ENCODE measurements at regions not wholly inside any gene's neighbourhood (a gene's known extent, or its start where the extent isn't known, plus 50 kb on each side); places are given as distances from the start of the nearest gene placed in this dataset.
"Not testable (repeated sequence)": the region's sequence is repeated elsewhere in the genome, so short reads cannot be mapped to it uniquely, and the experiment has no call there.

DNA sequence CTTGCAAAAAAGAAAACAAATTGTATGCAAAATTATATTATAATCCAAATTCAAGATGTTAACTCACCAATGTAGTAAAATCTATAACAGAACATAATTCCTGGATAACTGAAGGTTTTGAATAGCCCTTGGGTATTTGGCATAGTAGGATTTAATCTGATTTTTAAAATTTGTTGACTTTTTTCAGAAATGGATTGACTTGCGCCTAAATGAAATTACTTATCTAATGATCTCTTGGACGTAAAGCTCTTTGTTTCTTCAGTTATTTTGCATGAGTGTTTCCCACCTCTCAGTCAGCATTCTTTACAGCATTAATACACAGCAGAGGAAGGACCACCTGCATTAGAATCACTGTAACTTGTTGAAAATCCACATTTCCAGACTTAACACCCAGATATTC is 169.6 kb downstream of the SEPTIN7 start:
- no peak for DNase-seq (ENCODE audit: low read depth in 2 of 3, low spot score in 2 of 3)

DNA sequence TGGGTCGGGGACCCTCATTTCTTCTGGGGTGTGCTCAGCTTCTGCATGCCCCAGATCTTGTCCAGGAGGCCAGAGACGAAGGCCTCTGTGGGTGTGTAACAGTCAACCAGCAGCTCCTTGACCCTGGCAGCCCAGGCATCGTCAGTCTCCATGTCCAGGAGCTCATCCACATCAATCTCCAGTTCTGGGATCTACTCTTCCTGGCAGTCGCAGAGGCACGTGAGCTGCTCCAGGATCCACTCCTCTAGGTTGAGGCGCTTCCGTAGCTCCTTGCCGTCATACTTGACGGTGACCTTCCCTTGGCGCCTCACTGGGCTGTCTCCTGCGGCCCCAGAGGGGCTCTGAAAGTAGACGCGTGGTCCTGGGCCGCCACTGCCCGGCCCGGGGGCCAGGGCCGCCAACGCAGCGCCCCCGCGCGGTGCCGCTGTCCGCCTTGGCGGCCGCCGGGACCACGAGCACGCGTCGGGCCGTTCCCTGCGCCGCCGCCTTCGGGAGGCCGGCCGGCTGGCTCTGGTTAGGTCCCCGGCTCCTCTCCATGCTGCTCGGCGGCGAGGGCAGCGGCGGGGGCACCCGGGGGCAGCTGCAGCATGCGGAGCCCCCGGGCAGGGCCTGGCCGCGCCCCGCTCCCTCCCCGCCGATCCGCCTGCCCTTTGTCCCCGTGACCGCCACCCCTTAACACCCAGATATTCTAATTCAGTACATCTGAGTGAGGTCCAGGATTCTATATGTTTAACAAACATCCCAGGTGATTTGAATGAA is 170.5 kb downstream of the SEPTIN7 start:
- no peak for DNase-seq (ENCODE audit: low read depth in 2 of 3, low spot score in 2 of 3)

DNA sequence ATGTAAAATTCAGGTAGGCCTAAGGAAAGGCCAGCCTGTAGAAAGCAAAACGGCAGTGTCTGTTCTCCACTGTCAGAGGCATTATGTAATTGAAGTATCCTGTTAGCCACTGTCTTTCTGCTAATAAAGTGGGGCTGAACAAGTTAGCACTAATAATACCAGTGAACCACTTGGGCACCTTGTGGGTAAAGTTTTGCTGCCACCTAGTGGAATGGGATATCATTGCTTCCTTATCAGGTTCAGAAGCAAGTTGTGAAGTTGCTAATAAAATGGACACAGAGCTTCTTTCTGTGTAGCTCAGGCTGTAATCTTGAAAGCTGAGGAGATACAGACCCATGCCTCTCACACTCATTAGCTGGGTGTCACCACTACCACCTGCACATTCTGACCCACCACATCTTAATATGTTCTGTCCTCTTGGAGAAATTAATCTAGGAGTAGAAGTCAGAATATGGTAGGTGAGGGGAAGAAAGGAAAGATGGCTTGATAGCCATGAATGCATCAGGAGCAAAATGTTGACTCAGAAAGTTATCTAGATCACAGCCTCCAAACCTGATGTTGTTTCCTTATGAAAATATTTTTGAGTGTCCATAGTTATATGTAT is 175.1 kb downstream of the SEPTIN7 start:
- DNase-seq (ENCODE audit: low read depth in 2 of 3, low spot score in 2 of 3): peak in 1 of 3 experiments; percentile 17

DNA sequence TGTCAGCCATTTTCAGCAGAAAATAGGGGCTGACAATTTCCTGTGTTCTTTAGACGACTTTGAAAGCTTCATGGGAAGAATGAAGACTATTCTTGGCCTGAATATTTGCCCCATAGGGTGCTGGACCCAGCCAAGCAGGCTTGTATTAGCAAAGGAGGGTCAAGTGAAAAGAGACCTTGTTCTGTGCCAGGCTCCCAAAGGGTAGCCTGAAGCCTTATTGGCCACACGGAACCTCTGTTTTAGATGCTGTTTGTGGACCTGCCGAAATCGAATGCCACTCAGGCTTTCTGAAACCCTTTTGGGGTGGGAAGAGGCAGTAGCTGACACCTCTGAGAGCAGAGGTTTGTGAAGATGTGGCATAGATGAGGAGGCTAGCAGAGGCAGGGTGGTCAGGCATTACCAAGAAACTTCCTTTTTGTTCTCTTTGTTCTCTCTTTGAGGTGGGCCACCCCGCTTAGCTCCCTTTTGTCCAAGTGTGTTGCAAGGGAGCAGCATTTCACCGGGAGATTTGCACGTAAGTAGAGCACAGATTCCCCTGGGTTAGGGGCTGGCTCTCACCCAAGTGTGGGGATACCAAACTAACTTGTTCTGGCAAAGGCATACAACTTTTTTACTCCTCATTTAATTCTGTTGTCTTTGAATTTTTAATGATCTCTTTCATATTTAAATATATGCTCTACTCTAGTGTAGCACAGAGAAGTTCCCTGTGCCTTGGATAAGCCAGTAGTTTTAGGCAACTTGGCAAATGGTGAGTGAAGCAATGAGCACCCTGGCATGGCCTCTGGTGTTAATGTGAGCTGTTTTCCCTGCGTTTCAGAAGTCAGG is 174.0 kb upstream of the EEPD1 start:
- not testable (repeated sequence) for DNase-seq (ENCODE audit: low read depth in 2 of 3, low spot score in 2 of 3)

DNA sequence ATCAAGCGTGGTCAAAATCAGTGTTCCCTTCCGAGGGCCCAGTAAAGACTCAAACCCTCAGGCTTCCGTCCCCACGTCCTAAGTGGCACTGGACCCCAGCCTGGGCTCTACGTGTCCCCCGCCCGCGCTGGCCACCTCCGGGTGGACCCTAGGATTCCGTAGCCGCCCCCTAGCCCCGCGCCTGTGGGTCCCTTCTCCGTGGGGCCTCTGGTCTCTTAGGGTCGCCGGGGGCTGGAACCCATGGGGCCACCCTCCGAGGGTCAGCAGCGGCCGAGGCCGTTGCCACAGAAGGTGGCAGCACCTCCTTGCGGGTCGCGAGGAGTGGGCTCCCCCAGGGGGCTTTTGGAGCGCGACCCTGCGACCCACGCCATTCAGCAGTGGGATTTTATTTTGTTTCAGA is 170.5 kb upstream of the EEPD1 start:
- DNase-seq (ENCODE audit: low read depth in 2 of 3, low spot score in 2 of 3): no peak

DNA sequence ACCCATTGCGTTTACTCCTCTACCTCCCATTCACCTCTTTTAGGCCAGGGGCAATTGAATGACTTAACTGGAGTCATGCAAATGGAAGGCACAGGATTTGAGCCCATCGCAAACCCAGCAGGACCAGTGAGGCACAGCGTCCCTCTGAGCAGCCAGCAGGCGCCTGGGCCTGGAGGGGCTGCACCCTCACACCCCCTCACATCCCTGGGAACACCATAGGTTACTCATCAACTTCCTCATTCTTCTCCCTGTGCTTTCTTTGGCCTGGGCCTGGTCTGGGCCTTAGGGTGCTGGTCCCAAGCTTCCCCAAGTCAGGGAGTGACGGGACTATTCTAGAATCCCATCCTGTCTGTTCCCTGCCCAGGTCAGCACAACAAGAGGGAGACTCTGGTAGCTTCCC is 169.4 kb upstream of the EEPD1 start:
- DNase-seq (ENCODE audit: low read depth in 2 of 3, low spot score in 2 of 3): no peak

DNA sequence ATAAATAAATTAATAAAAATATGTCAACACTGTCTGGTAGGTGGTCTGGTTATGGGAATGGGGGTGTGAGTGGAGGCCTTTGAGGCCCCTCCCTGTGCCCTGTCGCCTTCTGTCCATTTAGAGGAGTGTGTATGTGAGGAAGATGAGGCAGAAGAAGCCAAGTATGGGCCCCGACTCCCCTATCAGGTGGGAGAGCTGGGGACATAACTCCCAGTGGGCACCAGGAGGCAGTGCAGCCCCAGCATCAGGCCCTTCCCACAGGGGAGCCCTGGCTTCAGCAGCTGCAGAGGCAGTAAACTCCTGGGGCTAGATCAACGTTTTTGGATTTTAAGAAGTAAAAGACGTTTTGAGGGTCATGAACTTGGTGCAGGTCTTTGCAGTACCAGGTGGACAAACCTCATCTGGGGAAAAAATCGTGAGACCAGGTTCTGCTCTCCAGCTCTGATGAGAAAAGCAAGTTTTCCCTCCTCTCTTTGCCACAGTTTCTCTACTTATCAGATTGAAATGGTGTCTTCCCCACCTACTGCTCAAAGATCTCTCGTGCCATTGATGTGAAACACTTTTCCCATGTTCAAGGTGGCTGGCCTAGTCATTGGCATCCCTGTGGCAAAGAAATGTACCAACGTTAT is 167.8 kb upstream of the EEPD1 start:
- DNase-seq (ENCODE audit: low read depth in 2 of 3, low spot score in 2 of 3): peak in 2 of 3 experiments; percentile 39 to 40

DNA sequence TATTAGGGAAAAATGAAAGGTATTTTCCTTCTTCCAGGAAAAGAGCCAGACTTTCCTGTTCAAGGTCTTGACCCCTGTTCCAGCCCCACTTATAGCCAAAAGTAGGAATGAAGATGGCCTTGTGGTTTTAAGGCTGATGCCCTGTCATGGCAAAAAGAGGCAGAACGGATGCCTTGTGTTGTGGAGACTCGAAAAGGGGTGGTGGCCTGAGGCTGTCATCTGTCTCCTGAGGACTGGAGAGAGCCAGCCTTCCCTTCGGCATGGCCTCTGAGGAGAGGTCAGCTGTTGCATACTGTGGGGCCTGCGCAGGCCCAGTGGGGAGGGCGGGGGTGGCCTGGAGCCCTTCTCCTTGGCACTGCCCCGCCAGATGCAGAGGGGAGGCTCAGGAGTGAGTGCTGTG is 166.0 kb upstream of the EEPD1 start:
- DNase-seq (ENCODE audit: low read depth in 2 of 3, low spot score in 2 of 3): no peak

DNA sequence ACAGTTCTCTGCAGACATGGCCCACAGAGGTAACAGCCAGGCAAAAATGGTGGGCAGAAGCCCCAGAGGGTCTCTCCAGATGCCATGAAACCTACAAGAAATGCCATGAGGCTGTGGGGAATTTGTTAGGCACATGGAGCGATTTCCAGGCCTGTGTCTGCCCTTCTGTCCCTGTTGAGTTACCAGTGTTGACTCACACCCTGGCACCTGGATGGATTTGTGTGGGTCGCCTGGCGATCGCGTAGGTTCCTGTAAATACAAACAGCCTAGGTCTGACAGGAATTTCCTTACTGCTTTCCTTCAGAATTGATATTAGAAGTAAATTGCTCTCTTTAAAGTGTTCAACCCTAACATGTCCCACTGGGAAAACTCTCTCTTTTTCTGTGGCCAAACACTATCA is 164.9 kb upstream of the EEPD1 start:
- no peak for DNase-seq (ENCODE audit: low read depth in 2 of 3, low spot score in 2 of 3)

DNA sequence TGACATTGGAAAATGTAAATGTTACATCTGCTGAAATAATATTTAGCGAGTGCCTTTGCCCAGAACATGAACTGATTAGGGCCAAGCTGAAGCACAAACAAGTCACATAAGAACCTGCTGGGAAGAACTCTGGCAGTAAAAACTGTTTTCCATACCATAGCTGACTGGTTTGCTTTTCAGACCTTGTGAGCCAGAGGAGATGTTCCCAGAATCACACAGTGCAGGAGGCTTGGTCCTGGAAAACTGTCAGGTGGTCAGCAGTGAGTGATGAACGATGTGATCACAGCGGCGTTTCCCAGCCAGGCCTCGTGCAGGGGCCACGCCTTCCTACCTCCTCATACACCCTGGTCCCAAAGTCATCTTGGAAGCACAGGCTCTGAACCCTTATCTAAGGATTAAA is 164.2 kb upstream of the EEPD1 start:
- DNase-seq (ENCODE audit: low read depth in 2 of 3, low spot score in 2 of 3): no peak

DNA sequence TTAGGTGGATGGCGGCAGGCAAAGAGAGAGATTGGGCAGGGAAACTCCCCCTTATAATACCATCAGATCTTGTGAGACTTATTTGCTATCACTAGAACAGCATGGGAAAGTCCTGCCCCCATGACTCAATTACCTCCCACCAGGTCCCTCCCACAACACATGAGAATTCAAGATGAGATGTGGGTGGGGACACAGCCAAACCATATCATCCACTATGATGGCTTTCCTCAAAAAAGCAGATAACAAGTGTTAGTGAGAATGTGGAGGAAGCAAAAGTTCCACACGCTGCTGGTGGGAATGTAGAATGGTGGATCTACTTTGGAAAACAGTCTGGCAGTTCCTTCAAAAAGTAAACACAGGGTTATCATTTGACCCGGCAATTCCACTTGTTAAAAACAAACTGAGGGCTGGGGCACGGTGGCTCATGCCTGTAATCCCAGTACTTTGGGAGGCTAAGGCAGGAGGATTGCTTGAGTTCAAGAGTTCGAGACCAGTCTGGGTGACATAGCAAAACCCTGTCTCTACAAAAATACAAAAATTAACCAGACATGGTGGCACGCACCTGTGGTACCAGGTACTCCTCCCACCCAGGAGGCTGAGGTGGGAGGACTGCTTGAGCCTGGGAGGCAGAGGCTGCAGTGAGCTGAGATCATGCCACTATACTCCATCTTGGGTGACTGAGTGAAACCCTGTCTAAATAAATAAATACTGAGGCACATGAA is 161.4 kb upstream of the EEPD1 start:
- no peak for DNase-seq (ENCODE audit: low read depth in 2 of 3, low spot score in 2 of 3)

DNA sequence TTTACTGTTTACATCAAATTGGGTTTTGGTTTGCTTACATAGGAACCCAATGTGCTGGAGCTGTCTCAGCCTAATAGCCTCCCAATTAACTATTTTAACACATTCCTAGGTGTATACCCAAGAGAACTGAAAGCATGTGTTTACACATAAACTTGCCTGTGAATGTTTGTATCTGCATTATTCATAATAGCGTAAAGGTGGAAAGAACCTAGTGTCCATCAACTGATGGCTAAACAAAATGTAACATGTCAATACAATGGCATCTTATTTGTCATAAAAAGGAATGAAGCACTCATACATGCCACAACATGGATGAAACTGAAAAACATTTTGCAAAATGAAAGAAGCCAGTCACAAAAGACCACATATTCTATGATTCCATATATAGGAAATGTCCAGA is 160.6 kb upstream of the EEPD1 start:
- DNase-seq (ENCODE audit: low read depth in 2 of 3, low spot score in 2 of 3): no peak

DNA sequence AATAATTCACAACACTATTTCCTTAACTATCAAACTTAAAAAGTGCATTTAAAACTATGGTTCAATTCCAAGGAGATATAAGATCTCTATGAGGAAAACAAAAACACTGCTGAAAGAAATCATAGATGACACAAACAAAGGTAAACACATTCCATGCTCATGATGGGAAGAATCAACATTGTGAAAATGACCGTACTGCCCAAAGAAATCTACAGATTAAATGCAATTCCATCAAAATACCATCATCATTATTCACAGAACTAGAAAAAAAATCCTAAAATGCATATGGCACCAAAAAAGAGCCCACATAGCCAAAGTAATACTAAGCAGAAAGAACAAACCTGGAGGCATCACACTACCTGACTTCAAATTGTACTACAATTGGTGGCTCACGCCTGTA is 159.9 kb upstream of the EEPD1 start:
- DNase-seq (ENCODE audit: low read depth in 2 of 3, low spot score in 2 of 3): no peak

DNA sequence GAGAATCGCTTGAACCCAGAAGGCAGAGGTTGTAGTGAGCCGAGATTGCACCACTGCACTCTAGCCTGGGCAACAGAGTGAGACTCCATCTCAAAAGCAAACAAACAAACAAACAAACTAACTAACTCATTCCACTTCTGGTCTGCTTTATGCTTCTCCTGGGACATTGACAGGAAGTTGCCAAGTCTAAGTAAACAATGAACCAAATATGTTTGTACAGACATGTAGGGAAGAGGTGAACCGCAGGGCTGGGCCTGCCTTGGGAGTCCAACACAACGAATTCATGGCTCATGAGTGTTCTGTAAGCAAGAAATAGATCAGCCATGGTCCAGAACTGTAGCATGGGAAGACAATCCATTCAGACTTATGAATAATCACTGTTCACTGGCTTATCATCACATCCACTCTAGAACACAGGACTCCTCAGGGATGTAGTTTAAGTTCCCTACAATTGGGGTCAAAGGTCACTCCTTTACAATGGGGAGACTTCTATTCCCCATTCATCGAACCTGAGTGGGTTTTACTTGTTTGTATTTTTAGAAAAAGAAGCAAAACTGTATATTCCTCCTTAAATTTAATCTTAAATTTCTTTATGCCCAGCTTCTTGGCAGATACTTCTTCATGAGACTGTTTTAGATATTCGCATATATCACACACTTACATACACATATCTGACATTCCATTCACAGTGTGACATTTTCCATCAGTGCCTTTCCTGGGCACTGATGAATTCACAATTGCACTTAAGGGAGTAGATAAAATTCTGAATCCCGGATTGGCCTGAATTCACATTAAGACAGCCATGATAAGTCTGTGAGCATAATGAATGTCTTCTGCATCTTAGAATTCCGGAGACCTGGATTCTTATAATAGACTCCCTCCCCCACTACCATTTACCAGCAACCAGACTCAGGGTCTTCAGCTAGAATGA is 159.1 kb upstream of the EEPD1 start:
- no peak for DNase-seq (ENCODE audit: low read depth in 2 of 3, low spot score in 2 of 3)

DNA sequence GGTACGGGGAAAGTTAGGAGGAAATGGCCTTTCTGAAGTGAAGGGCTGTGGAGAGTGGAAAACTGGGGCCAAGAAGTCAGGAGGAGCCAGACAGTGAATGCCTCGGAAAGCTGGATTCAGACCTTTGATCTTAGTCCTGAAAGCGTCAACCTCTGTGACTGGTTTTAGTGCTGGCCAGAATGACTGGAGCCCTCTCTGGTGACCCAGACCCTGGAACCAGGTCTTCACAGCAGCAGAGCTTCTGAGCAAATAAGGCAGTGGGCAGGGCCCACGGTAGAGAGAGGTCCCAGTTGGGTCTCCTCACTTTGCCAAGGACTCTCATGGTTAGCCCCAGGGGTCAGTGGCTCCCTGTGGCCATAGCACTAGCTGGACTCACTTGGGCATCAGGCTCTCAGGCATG is 157.7 kb upstream of the EEPD1 start:
- no peak for DNase-seq (ENCODE audit: low read depth in 2 of 3, low spot score in 2 of 3)

DNA sequence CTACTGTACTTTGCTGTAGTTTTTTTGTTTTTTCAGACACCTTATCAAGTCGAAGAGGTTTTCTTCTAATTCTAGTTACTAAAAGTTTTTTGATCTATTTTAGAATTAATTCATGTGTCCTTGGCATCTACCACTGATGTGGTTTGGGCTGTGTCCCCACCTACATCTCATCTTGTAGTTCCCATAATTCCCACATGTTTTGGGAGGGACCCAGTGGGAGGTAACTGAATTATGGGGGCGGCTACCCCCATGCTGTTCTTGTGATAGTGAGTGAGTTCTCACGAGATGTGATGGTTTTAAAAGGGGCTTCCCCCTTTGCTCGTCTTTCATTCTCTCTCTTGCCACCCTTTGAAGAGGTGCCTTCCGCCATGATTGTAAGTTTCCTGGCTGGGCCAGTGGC is 154.6 kb upstream of the EEPD1 start:
- no peak for DNase-seq (ENCODE audit: low read depth in 2 of 3, low spot score in 2 of 3)

DNA sequence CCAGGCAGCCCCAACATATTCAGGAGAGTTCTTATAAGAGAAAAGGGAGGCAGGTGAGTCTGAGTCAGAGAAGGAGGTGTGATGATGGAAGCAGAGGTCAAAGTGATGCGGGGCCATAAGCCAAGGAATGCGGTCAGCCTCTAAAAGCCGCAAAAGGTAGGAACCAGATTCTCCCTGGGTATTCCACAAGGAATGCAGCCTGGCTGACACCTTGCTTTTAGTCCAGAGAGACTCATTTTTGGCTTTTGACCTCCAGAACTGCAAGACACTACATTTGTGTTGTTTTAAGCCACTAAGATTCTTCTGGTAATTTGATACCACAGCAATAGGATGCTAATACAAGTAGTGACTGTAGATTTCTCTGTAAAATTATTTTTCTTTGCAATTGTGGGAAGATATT is 151.5 kb upstream of the EEPD1 start:
- no peak for DNase-seq (ENCODE audit: low read depth in 2 of 3, low spot score in 2 of 3)

DNA sequence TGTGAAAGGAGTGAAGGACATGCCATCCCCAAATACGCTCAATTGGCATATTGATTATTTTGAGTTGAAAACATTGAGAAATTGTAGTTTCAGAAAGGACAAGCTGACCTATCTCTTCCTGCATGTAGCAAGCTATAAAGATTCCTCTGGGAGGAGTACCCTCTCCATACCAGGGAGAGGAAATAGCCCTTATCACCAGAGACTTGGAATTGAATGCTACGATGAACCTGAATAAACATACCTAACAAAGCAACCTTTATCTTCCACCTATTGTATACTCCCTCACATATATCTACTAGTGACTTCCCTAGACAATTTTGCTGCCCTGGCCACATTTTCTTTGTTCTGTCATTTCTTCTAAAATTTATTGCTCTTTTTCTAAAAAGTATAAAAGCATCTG is 150.2 kb upstream of the EEPD1 start:
- DNase-seq (ENCODE audit: low read depth in 2 of 3, low spot score in 2 of 3): no peak

DNA sequence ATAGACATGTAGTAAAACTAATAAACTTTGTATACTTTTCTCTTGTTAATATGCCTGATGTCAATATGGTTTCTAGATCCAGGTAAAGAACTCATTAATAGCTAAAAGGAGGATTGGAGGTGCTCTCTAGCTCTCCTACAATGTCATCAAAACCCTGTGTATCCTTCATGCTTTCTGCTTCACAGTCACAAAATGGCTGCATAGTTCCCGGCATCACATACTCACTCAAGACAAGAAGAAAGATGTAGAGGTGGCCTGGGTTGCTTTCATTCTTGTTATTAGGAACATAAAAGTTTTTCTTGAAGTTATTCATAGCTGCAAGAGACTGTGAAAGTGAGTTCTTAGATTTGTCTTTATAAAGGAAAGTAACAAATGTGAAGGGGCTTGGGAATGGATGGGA is 149.7 kb upstream of the EEPD1 start:
- no peak for DNase-seq (ENCODE audit: low read depth in 2 of 3, low spot score in 2 of 3)

DNA sequence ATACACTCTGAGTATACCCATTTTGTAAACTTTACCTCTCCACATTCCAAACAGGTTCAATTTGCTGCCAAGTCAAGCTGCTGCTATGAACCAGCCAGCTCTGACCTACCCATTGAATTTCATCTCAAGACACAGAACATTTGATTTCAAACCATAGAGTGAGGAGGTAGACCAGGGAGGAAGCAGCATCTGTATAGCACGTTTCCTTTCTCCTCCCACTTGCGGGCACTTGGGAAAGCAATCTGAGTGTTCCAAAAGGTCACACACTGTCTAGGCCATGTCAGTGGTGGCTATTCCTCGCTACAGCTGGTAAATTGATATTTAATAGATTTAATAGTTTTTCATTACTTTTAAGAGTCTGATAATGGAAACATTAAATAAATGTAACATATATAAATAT is 147.8 kb upstream of the EEPD1 start:
- DNase-seq (ENCODE audit: low read depth in 2 of 3, low spot score in 2 of 3): no peak

Data from activated CD8-positive, alpha-beta memory T cell treated with anti-CD3 and anti-CD28 coated beads for 48 hours (primary cell).